Gastroesophageal sphincter (tissue), 3 donors: ENCODE measurements at regions not wholly inside any gene's neighbourhood (a gene's known extent, or its start where the extent isn't known, plus 50 kb on each side); places are given as distances from the start of the nearest gene placed in this dataset.

Experiments
- CTCF ChIP-seq, 4 experiments: fragments of 200-600 bp in 2 of 4; fragments of 450-650 bp in 2 of 4; sonication (generic) in 1 of 4; IDR thresholded peaks; one replicate each; pipeline ENCODE4 v1.5.1; 2017 to 2019; ENCODE audit warnings: antibody characterized with exemption in 4 of 4, mild to moderate bottlenecking in 2 of 4, moderate library complexity in 2 of 4
- EP300 ChIP-seq: sonication (generic); formaldehyde crosslinking; IDR thresholded peaks from one replicate; pipeline ENCODE4 v1.6.1; 2017; ENCODE audit warnings: antibody characterized with exemption, mild to moderate bottlenecking
- POLR2A ChIP-seq, 2 donors: fragments of 450-650 bp; IDR thresholded peaks; one replicate each; pipeline ENCODE4 v1.6.1; 2017; ENCODE audit warnings: antibody characterized with exemption in 2 of 2, mild to moderate bottlenecking in 2 of 2, moderate library complexity in 1 of 2
- POLR2AphosphoS5 ChIP-seq: sonication (generic); formaldehyde crosslinking; IDR thresholded peaks from one replicate; pipeline ENCODE4 v1.6.1; 2017; ENCODE audit warnings: antibody characterized with exemption

- no peak for TF ChIP-seq POLR2AphosphoS5
- peak in 1 of 4 experiments; percentile 25 for TF ChIP-seq CTCF (IDR thresholded peaks at IDR 0.05)
- no peak for TF ChIP-seq POLR2A (IDR thresholded peaks at IDR 0.05)
- TF ChIP-seq EP300, result no peak
Observed at GRCh38 chr16:74034862-74035261, 261.8 kb upstream of the PSMD7 start.
